ENCODE measurements at regions not wholly inside any gene's neighbourhood (a gene's known extent, or its start where the extent isn't known, plus 50 kb on each side); places are given as distances from the start of the nearest gene placed in this dataset.

- FAIRE-seq (no peak), DNase-seq (ENCODE audit: low spot score) (peak; percentile 13)
Observed at GRCh38 chr10:110411047-110411410, 86.7 kb upstream of the DUSP5 start.

GRCh38 chr10:110413049-110413783 lies 84.5 kb upstream of the DUSP5 start:
- no peak for DNase-seq (ENCODE audit: low spot score)

GRCh38 chr10:110413903-110414547 lies 83.7 kb upstream of the DUSP5 start:
- DNase-seq (ENCODE audit: low spot score) (no peak), FAIRE-seq (no peak)

More at GRCh38 chr10:110413049-110413783, 84.5 kb upstream of the DUSP5 start:
- FAIRE-seq: peak; percentile 8

DNA sequence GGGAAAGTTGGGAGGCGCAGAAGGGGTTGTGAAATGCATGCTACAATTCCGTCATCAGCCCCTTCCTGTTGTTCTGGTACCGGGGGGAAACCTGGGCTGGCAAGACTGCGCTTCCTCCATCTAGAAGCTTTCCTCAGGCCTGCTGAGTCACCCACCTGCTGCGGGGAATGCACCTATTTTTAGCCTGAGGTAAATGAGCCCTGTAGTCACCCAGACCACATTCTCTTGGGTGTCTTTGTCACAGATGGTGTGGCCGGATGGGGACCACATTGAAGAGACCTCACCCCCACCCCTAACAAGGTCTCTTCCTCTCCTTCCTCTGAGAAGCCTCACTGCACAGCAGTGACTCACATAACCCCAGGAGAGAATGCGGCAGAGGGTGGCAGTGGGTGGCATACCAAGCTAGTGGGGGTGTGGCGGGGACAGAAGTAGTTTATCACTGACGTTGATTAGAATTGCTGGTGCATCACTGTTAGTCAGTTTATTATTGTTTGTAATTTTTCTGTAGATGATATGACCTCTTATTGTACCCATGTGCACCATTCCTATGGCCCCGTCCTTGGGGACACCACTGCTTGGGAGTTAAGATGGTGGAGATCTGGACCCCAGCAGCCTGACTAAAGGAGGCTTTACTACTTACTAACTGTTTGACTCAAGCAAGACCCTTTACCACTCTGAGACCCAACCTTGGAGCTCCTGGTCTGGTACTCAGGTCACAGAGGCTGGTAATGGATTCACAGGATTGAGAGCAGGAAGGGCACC lies 83.0 kb upstream of the DUSP5 start:
- FAIRE-seq (peak; percentile 97), DNase-seq (ENCODE audit: low spot score) (peak; percentile 99)

DNA sequence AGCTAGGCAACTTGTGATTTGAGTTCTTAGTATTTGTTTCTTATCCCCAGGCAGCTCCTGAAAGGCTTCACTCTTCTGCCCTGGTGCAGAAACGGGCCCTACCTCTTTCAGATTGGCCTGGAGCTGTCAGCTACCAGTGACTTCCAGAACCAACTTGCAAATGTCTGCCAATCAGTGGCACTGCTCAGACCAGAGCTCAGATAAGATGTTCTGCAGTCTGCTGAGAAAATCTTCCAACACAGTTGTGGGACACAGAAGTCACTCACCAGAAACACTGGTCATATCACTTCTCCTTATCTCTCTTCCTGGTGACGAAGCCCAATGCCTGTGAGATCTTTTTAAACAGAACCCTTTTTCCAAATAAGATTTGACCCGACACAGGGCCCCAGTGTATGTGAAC lies 81.9 kb upstream of the DUSP5 start:
- no peak for FAIRE-seq
- DNase-seq (ENCODE audit: low spot score): no peak

GRCh38 chr10:110416776-110417711 lies 80.7 kb upstream of the DUSP5 start:
- DNase-seq (ENCODE audit: low spot score) (peak; percentile 29), FAIRE-seq (no peak)

DNA sequence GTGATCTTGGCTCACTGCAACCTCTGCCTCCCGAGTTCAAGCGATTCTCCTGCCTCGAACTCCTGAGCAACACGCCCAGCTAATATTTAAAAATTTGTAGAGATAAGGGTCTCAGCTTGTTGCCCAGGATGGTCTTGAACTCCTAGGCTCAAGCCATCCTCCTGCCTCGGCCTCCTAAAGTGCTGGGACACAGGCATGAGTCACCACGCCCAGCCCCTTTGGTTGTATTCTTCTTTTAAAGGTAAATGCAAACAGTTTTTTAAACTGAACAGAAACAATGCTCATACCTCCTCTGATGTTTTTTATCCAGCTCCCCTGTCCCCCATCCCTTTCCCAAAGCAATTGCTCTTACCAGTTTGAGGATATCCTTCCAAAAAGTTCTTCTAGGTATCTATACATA lies 79.5 kb upstream of the DUSP5 start:
- DNase-seq (ENCODE audit: low spot score) (no peak), FAIRE-seq (no peak)

- FAIRE-seq (no peak), DNase-seq (ENCODE audit: low spot score) (no peak)
Observed at GRCh38 chr10:110419265-110419664, 78.4 kb upstream of the DUSP5 start.

- FAIRE-seq: no peak
- peak; percentile 34 for DNase-seq (ENCODE audit: low spot score)
Observed at GRCh38 chr10:110420401-110421193, 77.1 kb upstream of the DUSP5 start.

DNA sequence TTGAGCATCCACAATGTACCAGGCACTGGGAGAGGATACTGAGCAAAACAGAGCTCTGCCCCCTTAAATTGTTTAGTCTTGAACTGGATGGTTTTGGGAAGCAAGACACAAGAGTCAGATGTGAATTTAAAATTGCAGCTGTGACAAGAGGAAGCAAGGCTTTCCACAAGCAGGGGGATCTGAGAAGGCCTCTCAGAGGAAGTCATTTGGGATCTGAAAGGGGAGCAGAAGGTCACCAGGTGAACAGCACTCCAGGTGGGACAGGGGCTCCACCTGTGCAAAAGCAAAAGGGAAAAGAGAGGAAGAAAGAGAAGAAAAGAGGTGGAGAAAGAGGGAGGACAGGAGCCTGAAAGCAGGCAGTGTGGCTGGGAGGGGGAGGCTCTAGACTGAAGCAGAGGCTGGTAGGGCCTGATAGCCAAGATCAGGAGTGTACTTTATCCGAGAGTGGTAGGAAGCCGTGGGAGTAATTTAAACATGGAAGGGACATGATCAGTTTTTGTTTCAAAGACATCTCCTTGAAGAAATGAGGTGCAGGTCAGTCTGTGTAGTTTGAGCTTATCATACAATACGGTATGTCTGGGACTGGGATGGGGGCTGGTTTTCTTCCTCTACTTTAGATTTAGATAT lies 76.1 kb upstream of the DUSP5 start:
- DNase-seq (ENCODE audit: low spot score) (no peak), FAIRE-seq (no peak)

GRCh38 chr10:110422548-110422947 lies 75.2 kb upstream of the DUSP5 start:
- no peak for FAIRE-seq

GRCh38 chr10:110423650-110424049 lies 74.1 kb upstream of the DUSP5 start:
- DNase-seq (ENCODE audit: low spot score) (no peak), FAIRE-seq (no peak)

More at GRCh38 chr10:110422548-110422947, 75.2 kb upstream of the DUSP5 start:
- no peak for DNase-seq (ENCODE audit: low spot score)

DNA sequence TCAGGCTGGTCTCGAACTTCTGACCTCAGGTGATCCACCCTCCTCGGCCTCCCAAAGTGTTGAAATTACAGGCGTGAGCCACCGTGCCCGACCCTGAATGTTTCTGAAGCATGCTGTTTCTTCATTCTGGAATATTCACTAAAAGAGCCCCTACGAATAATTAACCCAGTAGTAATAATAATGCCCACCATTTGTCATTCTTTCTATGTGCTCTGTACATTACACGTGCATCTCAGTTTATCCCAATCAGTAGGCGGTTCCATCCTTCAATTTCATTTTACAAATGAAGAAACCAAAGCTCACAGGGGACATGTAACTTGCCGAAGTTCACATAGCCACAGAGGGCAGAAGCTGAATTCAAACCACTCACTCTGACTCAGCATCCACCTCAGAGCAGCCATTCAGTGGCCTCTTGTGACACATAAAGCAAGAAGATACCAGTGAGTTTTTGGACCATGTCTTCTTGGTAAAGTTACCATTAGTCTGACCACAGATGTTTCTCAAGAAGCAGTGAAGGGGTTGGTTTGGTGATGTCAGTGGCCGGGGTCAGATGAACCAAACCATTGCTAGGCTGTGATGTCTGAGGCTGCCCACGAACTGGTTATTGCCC lies 71.9 kb upstream of the DUSP5 start:
- peak; percentile 99 for FAIRE-seq
- DNase-seq (ENCODE audit: low spot score): peak; percentile 100

DNA sequence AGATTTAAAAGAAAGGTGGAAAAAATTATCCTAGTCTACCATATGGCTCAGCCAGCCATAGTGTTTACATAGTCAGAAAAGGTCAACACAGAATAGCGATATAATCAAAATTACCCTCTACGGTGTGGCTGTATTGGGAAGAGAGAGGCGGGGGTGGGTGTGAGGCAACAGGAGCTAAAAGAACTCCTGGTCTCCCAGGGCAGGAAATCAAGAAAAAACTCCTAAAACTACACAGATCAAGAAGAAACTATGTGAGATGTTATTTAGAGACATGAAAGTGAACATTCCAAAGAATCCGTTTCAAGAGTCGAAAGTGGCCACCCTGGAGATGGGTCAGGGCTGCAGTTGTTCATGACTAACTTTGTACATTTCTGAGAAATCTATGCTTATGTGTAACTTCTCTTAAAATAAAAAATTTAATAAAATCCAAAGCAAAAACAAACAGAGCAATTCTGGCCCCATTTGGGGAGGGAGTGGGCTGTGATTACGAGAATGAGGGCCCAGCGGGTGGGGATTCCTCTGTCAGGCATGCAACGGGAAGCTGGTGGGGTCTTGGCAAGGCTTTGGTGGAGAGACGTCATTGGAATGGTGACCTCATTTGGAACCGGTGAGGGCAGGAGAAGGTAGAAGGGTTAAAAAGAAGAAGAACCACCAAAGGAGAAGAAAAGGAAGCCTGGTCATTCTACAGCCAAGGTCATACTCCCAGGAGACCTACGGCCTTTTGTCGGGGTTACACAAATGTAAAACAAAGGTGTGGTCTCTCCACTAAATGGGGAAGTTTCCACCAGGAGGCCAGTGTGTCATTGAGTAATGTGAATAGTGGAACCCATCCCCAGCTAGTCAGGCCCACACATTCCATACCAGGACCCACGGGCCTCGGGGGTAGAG lies 71.2 kb upstream of the DUSP5 start:
- DNase-seq (ENCODE audit: low spot score): peak; percentile 47
- FAIRE-seq: no peak

- DNase-seq (ENCODE audit: low spot score): peak; percentile 42
- no peak for FAIRE-seq
Observed at GRCh38 chr10:110429301-110429700, 68.4 kb upstream of the DUSP5 start.

- DNase-seq (ENCODE audit: low spot score) (no peak), FAIRE-seq (no peak)
Observed at GRCh38 chr10:110430340-110431273, 67.1 kb upstream of the DUSP5 start.

DNA sequence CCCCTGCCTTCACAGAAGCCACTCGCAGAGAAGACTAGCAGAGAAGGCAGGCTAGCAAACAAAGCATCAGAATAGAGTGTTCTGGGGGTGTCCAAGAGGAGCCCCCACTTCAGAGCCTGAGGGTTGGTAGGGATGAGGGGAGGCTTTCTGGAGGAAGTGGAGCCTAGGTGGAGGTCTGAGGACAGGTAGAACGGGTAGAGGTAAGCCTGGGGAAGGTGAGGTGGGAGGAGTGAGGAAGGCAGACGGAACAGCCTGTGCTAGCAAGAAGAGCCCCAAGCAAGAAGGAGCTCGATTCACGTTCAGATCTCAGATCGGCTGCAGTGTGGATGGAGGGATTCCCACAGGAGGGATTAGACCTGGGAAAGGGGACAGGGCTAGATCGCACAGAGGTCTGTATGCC lies 66.0 kb upstream of the DUSP5 start:
- DNase-seq (ENCODE audit: low spot score): no peak
- no peak for FAIRE-seq

Measured in RCC 7860 (cell line).